Effector CD8-positive, alpha-beta T cell (primary cell): ENCODE measurements at regions not wholly inside any gene's neighbourhood (a gene's known extent, or its start where the extent isn't known, plus 50 kb on each side); places are given as distances from the start of the nearest gene placed in this dataset.
"Not testable (repeated sequence)": the region's sequence is repeated elsewhere in the genome, so short reads cannot be mapped to it uniquely, and the experiment has no call there.

ENCODE experiments used
- DNase-seq: peaks from one replicate; lab custom pipeline; 2025; lab: John Stamatoyannopoulos, UW

- no peak for DNase-seq
These were observed 92.5 kb upstream of the PITRM1 start for GRCh38 chr10:3265088-3265487.

- DNase-seq, result no peak
These were observed 91.7 kb upstream of the PITRM1 start for GRCh38 chr10:3264161-3264761.

- no peak for DNase-seq
These were observed 91.2 kb upstream of the PITRM1 start for GRCh38 chr10:3263747-3264146.

- DNase-seq, result no peak
These were observed 90.5 kb upstream of the PITRM1 start for GRCh38 chr10:3263082-3263481.

- no peak for DNase-seq
These were observed 89.3 kb upstream of the PITRM1 start for GRCh38 chr10:3261921-3262320.

- DNase-seq, result no peak
These were observed 87.7 kb upstream of the PITRM1 start for GRCh38 chr10:3260066-3260834.

- DNase-seq, result no peak
These were observed 86.9 kb upstream of the PITRM1 start for GRCh38 chr10:3259499-3259898.

- DNase-seq, result no peak
These were observed 85.8 kb upstream of the PITRM1 start for GRCh38 chr10:3258394-3258793.

GRCh38 chr10:3255616-3256015, 83.0 kb upstream of the PITRM1 start:
- DNase-seq, result no peak

GRCh38 chr10:3255075-3255474, 82.5 kb upstream of the PITRM1 start:
- no peak for DNase-seq

GRCh38 chr10:3253974-3254373, 81.4 kb upstream of the PITRM1 start:
- DNase-seq, result not testable (repeated sequence)

- no peak for DNase-seq
These were observed 78.6 kb upstream of the PITRM1 start for GRCh38 chr10:3251172-3251571.

GRCh38 chr10:3249307-3249889, 76.8 kb upstream of the PITRM1 start:
- DNase-seq, result no peak

GRCh38 chr10:3248526-3249306, 76.1 kb upstream of the PITRM1 start:
- DNase-seq, result no peak

- no peak for DNase-seq
These were observed 72.8 kb upstream of the PITRM1 start for GRCh38 chr10:3245395-3245794.

- no peak for DNase-seq
These were observed 69.5 kb upstream of the PITRM1 start for GRCh38 chr10:3241967-3242650.

GRCh38 chr10:3241274-3241921, 68.8 kb upstream of the PITRM1 start:
- no peak for DNase-seq

- no peak for DNase-seq
These were observed 67.6 kb upstream of the PITRM1 start for GRCh38 chr10:3239920-3240894.

- peak; percentile 40 for DNase-seq
These were observed 66.7 kb upstream of the PITRM1 start for GRCh38 chr10:3239066-3239919.
